ENCODE measurements at regions not wholly inside any gene's neighbourhood (a gene's known extent, or its start where the extent isn't known, plus 50 kb on each side); places are given as distances from the start of the nearest gene placed in this dataset.
A peak's percentile ranks its signal among the peaks of the same experiment; 100 is the strongest.

DNA sequence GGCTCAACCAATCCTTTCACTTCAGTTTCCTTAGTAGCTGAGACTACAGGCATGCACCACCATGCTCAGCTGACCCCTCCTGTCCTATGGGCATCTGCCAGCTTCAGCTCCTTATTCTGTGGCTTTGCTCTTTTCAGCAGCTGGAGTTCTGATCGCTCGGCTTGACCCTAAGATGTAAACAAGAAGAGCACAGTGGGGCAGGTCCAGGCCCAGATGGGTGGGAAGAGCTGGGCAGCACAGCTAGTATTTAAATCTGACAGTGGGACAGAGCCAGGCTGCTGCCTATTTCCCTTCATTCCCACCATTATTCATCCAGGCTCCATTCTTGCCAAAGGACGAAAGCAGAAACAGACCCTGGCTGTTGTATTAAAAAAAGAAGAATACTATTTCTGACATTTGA lies 494.9 kb upstream of the PODXL start:
- TF ChIP-seq EZH2 (IDR thresholded peaks at IDR 0.05; ENCODE audit: insufficient read depth, low read length), result no peak
- TF ChIP-seq, protein P1, sequence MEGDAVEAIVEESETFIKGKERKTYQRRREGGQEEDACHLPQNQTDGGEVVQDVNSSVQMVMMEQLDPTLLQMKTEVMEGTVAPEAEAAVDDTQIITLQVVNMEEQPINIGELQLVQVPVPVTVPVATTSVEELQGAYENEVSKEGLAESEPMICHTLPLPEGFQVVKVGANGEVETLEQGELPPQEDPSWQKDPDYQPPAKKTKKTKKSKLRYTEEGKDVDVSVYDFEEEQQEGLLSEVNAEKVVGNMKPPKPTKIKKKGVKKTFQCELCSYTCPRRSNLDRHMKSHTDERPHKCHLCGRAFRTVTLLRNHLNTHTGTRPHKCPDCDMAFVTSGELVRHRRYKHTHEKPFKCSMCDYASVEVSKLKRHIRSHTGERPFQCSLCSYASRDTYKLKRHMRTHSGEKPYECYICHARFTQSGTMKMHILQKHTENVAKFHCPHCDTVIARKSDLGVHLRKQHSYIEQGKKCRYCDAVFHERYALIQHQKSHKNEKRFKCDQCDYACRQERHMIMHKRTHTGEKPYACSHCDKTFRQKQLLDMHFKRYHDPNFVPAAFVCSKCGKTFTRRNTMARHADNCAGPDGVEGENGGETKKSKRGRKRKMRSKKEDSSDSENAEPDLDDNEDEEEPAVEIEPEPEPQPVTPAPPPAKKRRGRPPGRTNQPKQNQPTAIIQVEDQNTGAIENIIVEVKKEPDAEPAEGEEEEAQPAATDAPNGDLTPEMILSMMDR (IDR thresholded peaks at IDR 0.05; ENCODE audit: insufficient read depth, low read depth, low read length), result no peak
- Mint-ChIP-seq H3K4me3 (ENCODE audit: unreplicated experiment) (no peak overlapping the region), H3K36me3 (ENCODE audit: low read depth, unreplicated experiment) (no peaks in the 10 kb centered on the region), H3K27me3 (ENCODE audit: low read depth, unreplicated experiment) (peaks cover 13% of the 10 kb centered on the region), H3K27ac (ENCODE audit: unreplicated experiment) (no peak overlapping the region), H3K4me1 (ENCODE audit: low read depth, unreplicated experiment) (peaks cover 6% of the 10 kb centered on the region), H3K9me3 (ENCODE audit: unreplicated experiment) (peaks cover 4% of the 10 kb centered on the region)
- no peak overlapping the region for H3K9ac ChIP-seq (ENCODE audit: low read length)
- no peaks in the 10 kb centered on the region for H3K9me3 ChIP-seq (ENCODE audit: insufficient read depth, low read depth, low read length)
- H3K4me2 ChIP-seq (ENCODE audit: low read length), result no peak overlapping the region
- no peak for DNase-seq (ENCODE audit: low read depth)
- H3K27me3 ChIP-seq (ENCODE audit: insufficient read depth, low read length), result no peaks in the 10 kb centered on the region
- no peak for FAIRE-seq
- H3K79me2 ChIP-seq (ENCODE audit: insufficient read depth, low read length), result no peaks in the 10 kb centered on the region
- no peak overlapping the region for H2AFZ ChIP-seq (ENCODE audit: low read depth, low read length)
- H4K20me1 ChIP-seq (ENCODE audit: insufficient read depth, low read length), result no peaks in the 10 kb centered on the region
- H3K4me3 ChIP-seq (ENCODE audit: insufficient read depth, low read depth, low read length), result no peak overlapping the region
- H3K36me3 ChIP-seq (ENCODE audit: insufficient read depth, low read length), result no peaks in the 10 kb centered on the region
- H3K4me1 ChIP-seq (ENCODE audit: insufficient read depth, low read length), result no peaks in the 10 kb centered on the region
- H3K27ac ChIP-seq (ENCODE audit: low read depth, low read length), result no peak overlapping the region

DNA sequence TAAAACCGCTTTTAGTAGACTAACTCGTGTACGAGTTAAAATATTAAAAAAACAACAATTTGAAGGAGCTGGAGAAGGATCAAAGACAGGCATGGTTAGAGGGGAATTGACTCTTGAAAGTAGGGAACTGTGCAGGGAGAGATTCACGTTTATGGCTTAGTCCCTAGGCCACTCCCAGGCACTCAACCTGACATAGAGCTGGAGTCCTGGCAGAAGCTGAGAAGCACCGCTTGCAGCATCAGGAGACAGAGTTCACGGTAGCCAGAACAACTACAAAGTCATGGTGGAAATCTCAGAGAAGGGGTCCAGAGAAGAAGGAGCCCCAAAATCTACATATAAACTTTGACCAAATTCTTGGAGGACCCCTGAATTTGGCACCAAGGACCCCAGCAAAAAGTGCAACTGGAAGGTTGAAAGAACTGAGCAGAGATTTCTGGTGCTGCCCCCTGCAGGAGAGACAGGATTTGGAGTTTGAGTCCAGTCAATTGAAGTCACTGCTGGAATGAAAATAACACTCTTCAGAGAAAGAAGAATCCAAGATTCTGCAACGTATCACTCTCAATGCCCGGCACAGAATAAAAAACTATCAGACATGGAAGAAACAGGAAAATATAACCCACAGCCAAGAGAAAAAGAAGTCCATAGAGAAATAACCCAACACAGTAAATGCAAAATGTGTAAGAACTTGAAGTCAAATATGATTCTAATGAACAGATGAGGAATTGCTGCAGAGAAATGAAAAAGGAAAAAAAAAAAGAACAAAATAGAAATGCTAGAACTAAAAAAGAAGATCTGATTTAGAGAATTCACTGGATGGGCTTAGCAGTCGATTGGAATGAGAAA lies 493.3 kb upstream of the PODXL start:
- no peak for DNase-seq (ENCODE audit: low read depth)
- no peak overlapping the region for H3K4me3 ChIP-seq (ENCODE audit: insufficient read depth, low read depth, low read length)
- H3K9ac ChIP-seq (ENCODE audit: low read length), result no peak overlapping the region
- H3K27ac ChIP-seq (ENCODE audit: low read depth, low read length), result no peak overlapping the region
- FAIRE-seq, result no peak
- no peaks in the 10 kb centered on the region for H3K4me1 ChIP-seq (ENCODE audit: insufficient read depth, low read length)
- TF ChIP-seq, protein P1 (IDR thresholded peaks at IDR 0.05; ENCODE audit: insufficient read depth, low read depth, low read length), result peak; percentile 59
- TF ChIP-seq EZH2 (IDR thresholded peaks at IDR 0.05; ENCODE audit: insufficient read depth, low read length), result no peak
- no peaks in the 10 kb centered on the region for H4K20me1 ChIP-seq (ENCODE audit: insufficient read depth, low read length)
- H3K4me2 ChIP-seq (ENCODE audit: low read length), result no peak overlapping the region
- no peaks in the 10 kb centered on the region for H3K9me3 ChIP-seq (ENCODE audit: insufficient read depth, low read depth, low read length)
- peaks cover 7% of the 10 kb centered on the region for H3K27me3 Mint-ChIP-seq (ENCODE audit: low read depth, unreplicated experiment)
- no peak overlapping the region for H3K27ac Mint-ChIP-seq (ENCODE audit: unreplicated experiment)
- H3K27me3 ChIP-seq (ENCODE audit: insufficient read depth, low read length), result no peaks in the 10 kb centered on the region
- no peaks in the 10 kb centered on the region for H3K79me2 ChIP-seq (ENCODE audit: insufficient read depth, low read length)
- H3K36me3 ChIP-seq (ENCODE audit: insufficient read depth, low read length), result no peaks in the 10 kb centered on the region
- peak overlapping the region; percentile 30 for H3K4me3 Mint-ChIP-seq (ENCODE audit: unreplicated experiment)
- peaks cover 4% of the 10 kb centered on the region for H3K9me3 Mint-ChIP-seq (ENCODE audit: unreplicated experiment)
- H3K4me1 Mint-ChIP-seq (ENCODE audit: low read depth, unreplicated experiment), result peaks cover 6% of the 10 kb centered on the region
- no peak overlapping the region for H2AFZ ChIP-seq (ENCODE audit: low read depth, low read length)
- no peaks in the 10 kb centered on the region for H3K36me3 Mint-ChIP-seq (ENCODE audit: low read depth, unreplicated experiment)

DNA sequence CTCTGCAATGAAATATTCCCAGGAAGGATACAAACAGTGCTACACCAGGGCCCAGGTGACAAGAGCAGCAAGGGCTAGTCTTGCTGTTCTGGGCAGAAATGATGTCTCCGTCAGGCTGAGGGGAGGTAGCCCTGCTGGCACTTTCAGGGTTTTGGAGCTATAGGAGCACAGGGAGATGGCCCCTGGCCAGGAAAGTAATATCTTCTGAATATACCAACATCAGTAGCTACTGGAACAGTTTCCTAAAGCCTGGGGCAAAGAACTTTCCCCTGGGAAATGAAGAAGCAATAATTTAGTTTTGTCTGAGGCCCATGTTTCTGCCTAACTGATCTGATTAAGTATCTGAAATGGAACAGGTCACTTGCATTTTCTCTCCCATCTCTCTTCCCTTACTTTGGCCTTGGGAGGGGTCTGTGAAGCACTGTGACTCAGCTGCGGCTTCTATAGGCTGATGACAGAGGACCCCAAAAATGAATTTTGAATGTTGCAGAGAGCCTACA lies 489.1 kb upstream of the PODXL start:
- Histone ChIP-seq H2AFZ (ENCODE audit: low read depth, low read length) (no peak overlapping the region), H3K9ac (ENCODE audit: low read length) (no peak overlapping the region), H4K20me1 (ENCODE audit: insufficient read depth, low read length) (no peaks in the 10 kb centered on the region), H3K36me3 (ENCODE audit: insufficient read depth, low read length) (no peaks in the 10 kb centered on the region), H3K4me1 (ENCODE audit: insufficient read depth, low read length) (no peaks in the 10 kb centered on the region), H3K4me2 (ENCODE audit: low read length) (no peak overlapping the region), H3K4me3 (ENCODE audit: insufficient read depth, low read depth, low read length) (no peak overlapping the region), H3K9me3 (ENCODE audit: insufficient read depth, low read depth, low read length) (no peaks in the 10 kb centered on the region), H3K27ac (ENCODE audit: low read depth, low read length) (no peak overlapping the region), H3K27me3 (ENCODE audit: insufficient read depth, low read length) (no peaks in the 10 kb centered on the region), H3K79me2 (ENCODE audit: insufficient read depth, low read length) (no peaks in the 10 kb centered on the region)
- no peak for FAIRE-seq
- Mint-ChIP-seq H3K27ac (ENCODE audit: unreplicated experiment) (no peak overlapping the region), H3K4me3 (ENCODE audit: unreplicated experiment) (no peak overlapping the region), H3K9me3 (ENCODE audit: unreplicated experiment) (no peaks in the 10 kb centered on the region), H3K27me3 (ENCODE audit: low read depth, unreplicated experiment) (peaks cover 2% of the 10 kb centered on the region), H3K4me1 (ENCODE audit: low read depth, unreplicated experiment) (no peaks in the 10 kb centered on the region), H3K36me3 (ENCODE audit: low read depth, unreplicated experiment) (no peaks in the 10 kb centered on the region)
- TF ChIP-seq, protein P1 (IDR thresholded peaks at IDR 0.05; ENCODE audit: insufficient read depth, low read depth, low read length), result no peak
- no peak for TF ChIP-seq EZH2 (IDR thresholded peaks at IDR 0.05; ENCODE audit: insufficient read depth, low read length)
- no peak for DNase-seq (ENCODE audit: low read depth)

All from astrocyte (in vitro differentiated cells and primary cell).